Gastroesophageal sphincter (tissue), 3 donors: ENCODE measurements at regions not wholly inside any gene's neighbourhood (a gene's known extent, or its start where the extent isn't known, plus 50 kb on each side); places are given as distances from the start of the nearest gene placed in this dataset.

ENCODE experiments used
- EP300 ChIP-seq: sonication (generic); formaldehyde crosslinking; IDR thresholded peaks from one replicate; pipeline ENCODE4 v1.6.1; 2017; ENCODE audit warnings: antibody characterized with exemption, mild to moderate bottlenecking
- POLR2A ChIP-seq, 2 donors: fragments of 450-650 bp; IDR thresholded peaks; one replicate each; pipeline ENCODE4 v1.6.1; 2017; ENCODE audit warnings: antibody characterized with exemption in 2 of 2, mild to moderate bottlenecking in 2 of 2, moderate library complexity in 1 of 2
- POLR2AphosphoS5 ChIP-seq: sonication (generic); formaldehyde crosslinking; IDR thresholded peaks from one replicate; pipeline ENCODE4 v1.6.1; 2017; ENCODE audit warnings: antibody characterized with exemption
- TF ChIP-seq, protein P1 (sequence below), 4 experiments: fragments of 200-600 bp in 2 of 4; fragments of 450-650 bp in 2 of 4; sonication (generic) in 1 of 4; IDR thresholded peaks; one replicate each; pipeline ENCODE4 v1.5.1; 2017 to 2019; ENCODE audit warnings: antibody characterized with exemption in 4 of 4, mild to moderate bottlenecking in 2 of 4, moderate library complexity in 2 of 4

DNA sequence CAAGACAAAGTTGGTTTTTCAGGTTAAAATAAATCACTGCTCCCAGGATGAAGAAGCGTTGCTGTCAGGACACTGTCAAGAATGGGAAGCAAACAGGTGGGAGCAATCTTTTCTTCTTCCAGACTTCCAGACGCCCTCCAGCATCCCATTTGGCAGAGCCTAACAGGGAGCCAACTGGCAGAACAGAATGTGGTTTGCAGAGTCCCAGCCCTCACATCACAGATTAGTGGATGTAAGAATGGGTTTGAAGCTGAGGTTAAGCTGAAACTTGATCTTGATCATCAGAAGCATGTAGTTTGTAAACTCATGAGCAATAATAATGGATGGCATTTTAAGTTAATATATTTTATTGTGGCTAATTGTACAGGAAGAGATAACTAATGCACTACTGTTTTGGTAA is 636.4 kb downstream of the SLC6A15 start:
- no peak for TF ChIP-seq POLR2A (IDR thresholded peaks at IDR 0.05)
- TF ChIP-seq EP300: no peak
- TF ChIP-seq, protein P1, sequence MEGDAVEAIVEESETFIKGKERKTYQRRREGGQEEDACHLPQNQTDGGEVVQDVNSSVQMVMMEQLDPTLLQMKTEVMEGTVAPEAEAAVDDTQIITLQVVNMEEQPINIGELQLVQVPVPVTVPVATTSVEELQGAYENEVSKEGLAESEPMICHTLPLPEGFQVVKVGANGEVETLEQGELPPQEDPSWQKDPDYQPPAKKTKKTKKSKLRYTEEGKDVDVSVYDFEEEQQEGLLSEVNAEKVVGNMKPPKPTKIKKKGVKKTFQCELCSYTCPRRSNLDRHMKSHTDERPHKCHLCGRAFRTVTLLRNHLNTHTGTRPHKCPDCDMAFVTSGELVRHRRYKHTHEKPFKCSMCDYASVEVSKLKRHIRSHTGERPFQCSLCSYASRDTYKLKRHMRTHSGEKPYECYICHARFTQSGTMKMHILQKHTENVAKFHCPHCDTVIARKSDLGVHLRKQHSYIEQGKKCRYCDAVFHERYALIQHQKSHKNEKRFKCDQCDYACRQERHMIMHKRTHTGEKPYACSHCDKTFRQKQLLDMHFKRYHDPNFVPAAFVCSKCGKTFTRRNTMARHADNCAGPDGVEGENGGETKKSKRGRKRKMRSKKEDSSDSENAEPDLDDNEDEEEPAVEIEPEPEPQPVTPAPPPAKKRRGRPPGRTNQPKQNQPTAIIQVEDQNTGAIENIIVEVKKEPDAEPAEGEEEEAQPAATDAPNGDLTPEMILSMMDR (IDR thresholded peaks at IDR 0.05): no peak
- TF ChIP-seq POLR2AphosphoS5: no peak
